ENCODE measurements at regions not wholly inside any gene's neighbourhood (a gene's known extent, or its start where the extent isn't known, plus 50 kb on each side); places are given as distances from the start of the nearest gene placed in this dataset.

DNA sequence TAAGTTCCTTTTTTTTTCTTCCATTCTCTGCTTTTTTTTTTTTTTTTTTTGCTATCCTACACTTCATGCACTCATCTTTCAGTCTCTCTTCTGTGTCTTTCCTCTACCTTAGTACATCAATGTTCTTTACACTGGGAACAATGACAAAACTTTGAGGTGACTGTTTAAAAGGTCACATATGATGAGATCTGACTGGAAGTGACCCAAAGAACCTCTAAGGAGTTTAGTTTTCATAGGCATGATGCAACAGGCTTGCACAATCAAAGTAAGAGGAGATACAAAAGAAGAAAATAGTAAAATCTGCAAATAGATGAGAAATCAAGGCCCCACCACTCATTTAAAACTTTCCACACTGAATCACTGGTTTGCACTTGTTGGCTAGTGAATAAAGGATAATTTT is 840.8 kb downstream of the TBC1D32 start (continued):
- TF ChIP-seq, protein P1, sequence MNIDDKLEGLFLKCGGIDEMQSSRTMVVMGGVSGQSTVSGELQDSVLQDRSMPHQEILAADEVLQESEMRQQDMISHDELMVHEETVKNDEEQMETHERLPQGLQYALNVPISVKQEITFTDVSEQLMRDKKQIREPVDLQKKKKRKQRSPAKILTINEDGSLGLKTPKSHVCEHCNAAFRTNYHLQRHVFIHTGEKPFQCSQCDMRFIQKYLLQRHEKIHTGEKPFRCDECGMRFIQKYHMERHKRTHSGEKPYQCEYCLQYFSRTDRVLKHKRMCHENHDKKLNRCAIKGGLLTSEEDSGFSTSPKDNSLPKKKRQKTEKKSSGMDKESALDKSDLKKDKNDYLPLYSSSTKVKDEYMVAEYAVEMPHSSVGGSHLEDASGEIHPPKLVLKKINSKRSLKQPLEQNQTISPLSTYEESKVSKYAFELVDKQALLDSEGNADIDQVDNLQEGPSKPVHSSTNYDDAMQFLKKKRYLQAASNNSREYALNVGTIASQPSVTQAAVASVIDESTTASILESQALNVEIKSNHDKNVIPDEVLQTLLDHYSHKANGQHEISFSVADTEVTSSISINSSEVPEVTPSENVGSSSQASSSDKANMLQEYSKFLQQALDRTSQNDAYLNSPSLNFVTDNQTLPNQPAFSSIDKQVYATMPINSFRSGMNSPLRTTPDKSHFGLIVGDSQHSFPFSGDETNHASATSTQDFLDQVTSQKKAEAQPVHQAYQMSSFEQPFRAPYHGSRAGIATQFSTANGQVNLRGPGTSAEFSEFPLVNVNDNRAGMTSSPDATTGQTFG (tag by site-specific recombination; IDR thresholded peaks at IDR 0.05; ENCODE audit: borderline replicate concordance): no peak
- TF ChIP-seq ZSCAN16 (tag by site-specific recombination; IDR thresholded peaks at IDR 0.05) (no peak), ZNF530 (tag by site-specific recombination; IDR thresholded peaks at IDR 0.05; ENCODE audit: low read depth) (no peak), SALL2 (tag by site-specific recombination; IDR thresholded peaks at IDR 0.05; ENCODE audit: borderline replicate concordance) (no peak), EGR2 (tag by site-specific recombination; IDR thresholded peaks at IDR 0.05; ENCODE audit: low read depth) (no peak), ZNF292 (tag by site-specific recombination; IDR thresholded peaks at IDR 0.05; ENCODE audit: borderline replicate concordance, low read depth) (no peak), MZF1 (tag by site-specific recombination; IDR thresholded peaks at IDR 0.05; ENCODE audit: borderline replicate concordance) (no peak), ZFP69B (tag by site-specific recombination; IDR thresholded peaks at IDR 0.05) (no peak), TRIM28 (IDR thresholded peaks at IDR 0.05; ENCODE audit: borderline replicate concordance, low read length) (no peak)
- TF ChIP-seq, protein P2, sequence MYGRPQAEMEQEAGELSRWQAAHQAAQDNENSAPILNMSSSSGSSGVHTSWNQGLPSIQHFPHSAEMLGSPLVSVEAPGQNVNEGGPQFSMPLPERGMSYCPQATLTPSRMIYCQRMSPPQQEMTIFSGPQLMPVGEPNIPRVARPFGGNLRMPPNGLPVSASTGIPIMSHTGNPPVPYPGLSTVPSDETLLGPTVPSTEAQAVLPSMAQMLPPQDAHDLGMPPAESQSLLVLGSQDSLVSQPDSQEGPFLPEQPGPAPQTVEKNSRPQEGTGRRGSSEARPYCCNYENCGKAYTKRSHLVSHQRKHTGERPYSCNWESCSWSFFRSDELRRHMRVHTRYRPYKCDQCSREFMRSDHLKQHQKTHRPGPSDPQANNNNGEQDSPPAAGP (tag by site-specific recombination; IDR thresholded peaks at IDR 0.05): no peak
- TF ChIP-seq, protein P3, sequence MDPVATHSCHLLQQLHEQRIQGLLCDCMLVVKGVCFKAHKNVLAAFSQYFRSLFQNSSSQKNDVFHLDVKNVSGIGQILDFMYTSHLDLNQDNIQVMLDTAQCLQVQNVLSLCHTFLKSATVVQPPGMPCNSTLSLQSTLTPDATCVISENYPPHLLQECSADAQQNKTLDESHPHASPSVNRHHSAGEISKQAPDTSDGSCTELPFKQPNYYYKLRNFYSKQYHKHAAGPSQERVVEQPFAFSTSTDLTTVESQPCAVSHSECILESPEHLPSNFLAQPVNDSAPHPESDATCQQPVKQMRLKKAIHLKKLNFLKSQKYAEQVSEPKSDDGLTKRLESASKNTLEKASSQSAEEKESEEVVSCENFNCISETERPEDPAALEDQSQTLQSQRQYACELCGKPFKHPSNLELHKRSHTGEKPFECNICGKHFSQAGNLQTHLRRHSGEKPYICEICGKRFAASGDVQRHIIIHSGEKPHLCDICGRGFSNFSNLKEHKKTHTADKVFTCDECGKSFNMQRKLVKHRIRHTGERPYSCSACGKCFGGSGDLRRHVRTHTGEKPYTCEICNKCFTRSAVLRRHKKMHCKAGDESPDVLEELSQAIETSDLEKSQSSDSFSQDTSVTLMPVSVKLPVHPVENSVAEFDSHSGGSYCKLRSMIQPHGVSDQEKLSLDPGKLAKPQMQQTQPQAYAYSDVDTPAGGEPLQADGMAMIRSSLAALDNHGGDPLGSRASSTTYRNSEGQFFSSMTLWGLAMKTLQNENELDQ (tag by site-specific recombination; IDR thresholded peaks at IDR 0.05; ENCODE audit: low read depth): no peak
- TF ChIP-seq, protein P4, sequence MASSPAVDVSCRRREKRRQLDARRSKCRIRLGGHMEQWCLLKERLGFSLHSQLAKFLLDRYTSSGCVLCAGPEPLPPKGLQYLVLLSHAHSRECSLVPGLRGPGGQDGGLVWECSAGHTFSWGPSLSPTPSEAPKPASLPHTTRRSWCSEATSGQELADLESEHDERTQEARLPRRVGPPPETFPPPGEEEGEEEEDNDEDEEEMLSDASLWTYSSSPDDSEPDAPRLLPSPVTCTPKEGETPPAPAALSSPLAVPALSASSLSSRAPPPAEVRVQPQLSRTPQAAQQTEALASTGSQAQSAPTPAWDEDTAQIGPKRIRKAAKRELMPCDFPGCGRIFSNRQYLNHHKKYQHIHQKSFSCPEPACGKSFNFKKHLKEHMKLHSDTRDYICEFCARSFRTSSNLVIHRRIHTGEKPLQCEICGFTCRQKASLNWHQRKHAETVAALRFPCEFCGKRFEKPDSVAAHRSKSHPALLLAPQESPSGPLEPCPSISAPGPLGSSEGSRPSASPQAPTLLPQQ (tag by site-specific recombination; IDR thresholded peaks at IDR 0.05): no peak

DNA sequence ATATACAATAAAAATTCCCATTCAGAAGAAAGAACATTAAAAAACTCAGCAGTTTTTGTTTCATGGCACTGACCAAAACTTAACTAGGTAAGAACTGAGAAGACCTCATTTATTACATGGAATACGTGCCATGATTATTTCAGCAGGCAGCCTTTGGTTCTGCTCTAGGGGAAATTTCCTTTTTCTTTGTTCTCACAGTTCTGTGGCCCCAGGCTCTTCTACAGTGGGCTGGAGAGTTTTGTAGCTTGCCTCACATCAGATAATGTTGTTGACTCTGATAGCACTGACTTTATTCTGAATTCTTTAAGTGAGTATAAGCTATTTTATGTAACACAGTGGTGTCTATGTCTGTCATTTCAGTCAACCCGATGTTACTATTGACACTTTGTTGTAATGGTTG is 844.3 kb downstream of the TBC1D32 start:
- no peak for TF ChIP-seq KLF10 (tag by site-specific recombination; IDR thresholded peaks at IDR 0.05)
- no peak for TF ChIP-seq ZNF248 (tag by site-specific recombination; IDR thresholded peaks at IDR 0.05)
- TF ChIP-seq ZNF211 (tag by site-specific recombination; IDR thresholded peaks at IDR 0.05; ENCODE audit: low read depth): no peak
- TF ChIP-seq, protein P5, sequence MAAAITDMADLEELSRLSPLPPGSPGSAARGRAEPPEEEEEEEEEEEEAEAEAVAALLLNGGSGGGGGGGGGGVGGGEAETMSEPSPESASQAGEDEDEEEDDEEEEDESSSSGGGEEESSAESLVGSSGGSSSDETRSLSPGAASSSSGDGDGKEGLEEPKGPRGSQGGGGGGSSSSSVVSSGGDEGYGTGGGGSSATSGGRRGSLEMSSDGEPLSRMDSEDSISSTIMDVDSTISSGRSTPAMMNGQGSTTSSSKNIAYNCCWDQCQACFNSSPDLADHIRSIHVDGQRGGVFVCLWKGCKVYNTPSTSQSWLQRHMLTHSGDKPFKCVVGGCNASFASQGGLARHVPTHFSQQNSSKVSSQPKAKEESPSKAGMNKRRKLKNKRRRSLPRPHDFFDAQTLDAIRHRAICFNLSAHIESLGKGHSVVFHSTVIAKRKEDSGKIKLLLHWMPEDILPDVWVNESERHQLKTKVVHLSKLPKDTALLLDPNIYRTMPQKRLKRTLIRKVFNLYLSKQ (tag by site-specific recombination; IDR thresholded peaks at IDR 0.05; ENCODE audit: borderline replicate concordance): no peak
- no peak for TF ChIP-seq SP3 (tag by site-specific recombination; IDR thresholded peaks at IDR 0.05)
- TF ChIP-seq, protein P4 (tag by site-specific recombination; IDR thresholded peaks at IDR 0.05): no peak
- TF ChIP-seq ZNF785 (tag by site-specific recombination; IDR thresholded peaks at IDR 0.05): no peak
- no peak for TF ChIP-seq KLF16 (tag by site-specific recombination; IDR thresholded peaks at IDR 0.05)
- Histone ChIP-seq H3K27ac (ENCODE audit: extremely low read depth, low read depth, low read length) (no peak overlapping the region), H3K36me3 (ENCODE audit: control insufficient read depth in 2 of 2, insufficient read depth in 1 of 2, low read length in 2 of 2) (no peaks in the 10 kb centered on the region), H3K4me3 (ENCODE audit: low read depth, low read length) (no peak overlapping the region), H3K9me3 (ENCODE audit: control insufficient read depth, insufficient read depth, low read depth, low read length) (no peaks in the 10 kb centered on the region), H3K4me1 (ENCODE audit: control insufficient read depth, insufficient read depth, low read length) (no peaks in the 10 kb centered on the region)
- CTCF ChIA-PET: no interaction called here
- POLR2A ChIA-PET: no interaction called here

Data from HEK293 (cell line).